HCT116 (cell line): ENCODE measurements at regions not wholly inside any gene's neighbourhood (a gene's known extent, or its start where the extent isn't known, plus 50 kb on each side); places are given as distances from the start of the nearest gene placed in this dataset.

Experiments used
- ATAC-seq: fragments of 200-7000 bp; cut with Tn5 transposase; 2 replicates; pipeline ENCODE4 v1.9.1; 2020; ENCODE audit warnings: mild to moderate bottlenecking, moderate library complexity
- BruUV-seq: library from RNA; stranded (reverse); fragments of 400-500 nt; replicated peaks from 2 replicates; lab custom pipeline; 2021; lab: Mats Ljungman, UMichigan
- CTCF ChIA-PET: fragments of 300-600 bp; sonication (Branson Sonifier 250); formaldehyde crosslinking; loops from one replicate; lab custom pipeline; 2021; ENCODE audit warnings: antibody characterized with exemption; lab: Charles Lee
- POLR2A ChIA-PET: fragments of 300-600, 350-600 bp; sonication (Branson Sonifier 250); formaldehyde crosslinking; loops from one replicate; lab custom pipeline; 2021; ENCODE audit warnings: antibody characterized with exemption; lab: Charles Lee
- RAD21 ChIA-PET, 2 experiments: fragments of 300-600 bp; sonication (Branson Sonifier 250); formaldehyde crosslinking; loops; one replicate each; lab custom pipeline; 2023; ENCODE audit warnings: low total read pairs in 2 of 2; ENCODE audit not compliant: uncharacterized antibody in 2 of 2, unreplicated experiment in 2 of 2, low non-redundant PET in 1 of 2; lab: Charles Lee
- DNase-seq: peaks from one replicate; pipeline ENCODE4 v3.0.0-alpha.2; 2010; ENCODE audit warnings: low read depth, low spot score
- H2AFZ ChIP-seq: fragments of 200-600 bp; shearing (Covaris generic), sonication (generic); 2 replicates; pipeline ENCODE4 v1.6.1; 2017; ENCODE audit warnings: low read depth, mixed run types, mixed read lengths, antibody characterized with exemption, low read length; ENCODE audit not compliant: poor library complexity, severe bottlenecking
- H3K27ac ChIP-seq: 2 replicates; pipeline ENCODE4 v1.5.1; 2012; ENCODE audit warnings: low read depth, low read length
- H3K27me3 ChIP-seq: fragments of 200-600 bp; sonication (generic); 2 replicates; pipeline ENCODE4 v1.6.1; 2016; ENCODE audit warnings: mixed run types, low read length, mixed read lengths; ENCODE audit not compliant: insufficient read depth
- H3K36me3 ChIP-seq, 2 experiments: fragments of 200-500 bp in 1 of 2; fragments of 200-600 bp in 1 of 2; sonication (Bioruptor generic) in 1 of 2; sonication (generic) in 1 of 2; 2 replicates each; pipeline versions ENCODE4 v1.5.1 to v1.6.1; 2014 to 2016; ENCODE audit warnings: low read length in 2 of 2, inconsistent platforms in 1 of 2, mixed read lengths in 1 of 2, mixed run types in 1 of 2; ENCODE audit not compliant: insufficient read depth in 2 of 2, control insufficient read depth in 1 of 2
- H3K4me1 ChIP-seq, 2 experiments: fragments of 200-600 bp in 1 of 2; sonication (generic) in 1 of 2; 2 replicates each; pipeline versions ENCODE4 v1.5.1 to v1.6.1; 2012 to 2017; ENCODE audit warnings: low read length in 2 of 2, inconsistent platforms in 1 of 2, mild to moderate bottlenecking in 1 of 2, mixed read lengths in 1 of 2, mixed run types in 1 of 2, moderate library complexity in 1 of 2; ENCODE audit not compliant: insufficient read depth in 2 of 2, control insufficient read depth in 1 of 2
- H3K4me2 ChIP-seq: fragments of 200-600 bp; sonication (generic); 2 replicates; pipeline ENCODE4 v1.6.1; 2017; ENCODE audit warnings: mixed run types, low read length, mixed read lengths
- H3K4me3 ChIP-seq, 2 experiments: fragments of 200-600 bp in 1 of 2; sonication (generic) in 1 of 2; replicated peaks in 1 of 2; 2 replicates each; pipeline ENCODE4 v1.5.1; 2011 to 2016; ENCODE audit warnings: low read length in 2 of 2, control low read depth in 1 of 2, low read depth in 1 of 2, mild to moderate bottlenecking in 1 of 2, mixed read lengths in 1 of 2, mixed run types in 1 of 2
- H3K79me2 ChIP-seq: fragments of 200-600 bp; sonication (generic); 2 replicates; pipeline ENCODE4 v1.6.1; 2017; ENCODE audit warnings: mild to moderate bottlenecking, mixed run types, low read length, moderate library complexity, mixed read lengths; ENCODE audit not compliant: insufficient read depth
- H3K9ac ChIP-seq: fragments of 200-600 bp; sonication (generic); 2 replicates; pipeline ENCODE4 v1.6.1; 2016; ENCODE audit warnings: low read length, mixed read lengths
- H3K9me2 ChIP-seq: fragments of 200-600 bp; sonication (generic), shearing (Covaris generic); 2 replicates; pipeline ENCODE4 v1.6.1; 2017; ENCODE audit warnings: mixed run types, mild to moderate bottlenecking, moderate library complexity; ENCODE audit not compliant: insufficient read depth
- H3K9me3 ChIP-seq, 2 experiments: fragments of 200-500 bp in 1 of 2; fragments of 200-600 bp in 1 of 2; sonication (Bioruptor generic) in 1 of 2; sonication (generic) in 1 of 2; 2 replicates each; pipeline ENCODE4 v1.6.1; 2014 to 2017; ENCODE audit warnings: low read length in 2 of 2, mixed read lengths in 2 of 2, inconsistent platforms in 1 of 2, low read depth in 1 of 2, mild to moderate bottlenecking in 1 of 2, mixed run types in 1 of 2, moderate library complexity in 1 of 2; ENCODE audit not compliant: control insufficient read depth in 1 of 2, insufficient read depth in 1 of 2
- H4K20me1 ChIP-seq: fragments of 200-600 bp; sonication (generic), shearing (Covaris generic); 2 replicates; pipeline ENCODE4 v1.6.1; 2017; ENCODE audit warnings: mixed run types, mild to moderate bottlenecking, moderate library complexity; ENCODE audit not compliant: insufficient read depth
- CBX3 ChIP-seq: IDR thresholded peaks from 2 replicates; pipeline ENCODE4 v1.6.1; 2012; ENCODE audit warnings: low read depth
- CEBPB ChIP-seq: IDR thresholded peaks from 2 replicates; pipeline ENCODE4 v1.6.1; 2012; ENCODE audit warnings: low read depth
- ELF1 ChIP-seq: IDR thresholded peaks from 2 replicates; pipeline ENCODE4 v1.6.1; 2012; ENCODE audit warnings: low read depth, borderline replicate concordance
- EZH2 ChIP-seq: fragments of 200-600 bp; sonication (generic); IDR thresholded peaks from 2 replicates; pipeline ENCODE4 v1.6.1; 2017; ENCODE audit warnings: antibody characterized with exemption, mixed run types
- EZH2phosphoT487 ChIP-seq: fragments of 200-600 bp; IDR thresholded peaks from 2 replicates; pipeline ENCODE4 v1.6.1; 2018; ENCODE audit warnings: antibody characterized with exemption, borderline replicate concordance
- FOSL1 ChIP-seq: IDR thresholded peaks from 2 replicates; pipeline ENCODE4 v1.6.1; 2012; ENCODE audit warnings: low read depth
- JUND ChIP-seq: IDR thresholded peaks from 2 replicates; pipeline ENCODE4 v1.6.1; 2012
- POLR2A ChIP-seq: IDR thresholded peaks from 2 replicates; pipeline ENCODE4 v1.7.0; 2011; ENCODE audit warnings: borderline replicate concordance; ENCODE audit not compliant: insufficient read depth, insufficient read length; ENCODE audit errors: extremely low read depth
- RAD21 ChIP-seq: IDR thresholded peaks from 2 replicates; pipeline ENCODE4 v1.6.1; 2012; ENCODE audit warnings: low read depth, mild to moderate bottlenecking
- REST ChIP-seq: IDR thresholded peaks from 2 replicates; pipeline ENCODE4 v1.6.1; 2012; ENCODE audit warnings: low read depth
- SIN3A ChIP-seq: IDR thresholded peaks from 2 replicates; pipeline ENCODE4 v1.6.1; 2012; ENCODE audit warnings: low read depth
- SP1 ChIP-seq: IDR thresholded peaks from 2 replicates; pipeline ENCODE4 v1.6.1; 2012; ENCODE audit warnings: low read depth
- YY1 ChIP-seq: IDR thresholded peaks from 2 replicates; pipeline ENCODE4 v1.6.1; 2011; ENCODE audit warnings: low read length, low read depth, moderate library complexity, mild to moderate bottlenecking; ENCODE audit not compliant: insufficient replicate concordance; ENCODE audit errors: extremely low read depth
- intact Hi-C: fragments of 100-400 bp; cut with micrococcal nuclease; formaldehyde crosslinking; loops from 2 replicates; pipeline ENCODE4 v1.10.0; 2022
- TF ChIP-seq, protein P1 (sequence below), 3 experiments: fragments of 200-600 bp in 1 of 3; sonication (generic) in 1 of 3; IDR thresholded peaks in 2 of 3; conservative IDR thresholded peaks in 1 of 3; 2 replicates each; pipeline ENCODE4 v1.5.1; 2012 to 2017; ENCODE audit warnings: low read depth in 2 of 3, low read length in 2 of 3, antibody characterized with exemption in 1 of 3, borderline replicate concordance in 1 of 3, control low read depth in 1 of 3, mild to moderate bottlenecking in 1 of 3, mixed read lengths in 1 of 3, mixed run types in 1 of 3, moderate library complexity in 1 of 3; ENCODE audit not compliant: insufficient read depth in 1 of 3
- TF ChIP-seq, protein P2 (sequence below): IDR thresholded peaks from 2 replicates; pipeline ENCODE4 v1.6.1; 2012

DNA sequence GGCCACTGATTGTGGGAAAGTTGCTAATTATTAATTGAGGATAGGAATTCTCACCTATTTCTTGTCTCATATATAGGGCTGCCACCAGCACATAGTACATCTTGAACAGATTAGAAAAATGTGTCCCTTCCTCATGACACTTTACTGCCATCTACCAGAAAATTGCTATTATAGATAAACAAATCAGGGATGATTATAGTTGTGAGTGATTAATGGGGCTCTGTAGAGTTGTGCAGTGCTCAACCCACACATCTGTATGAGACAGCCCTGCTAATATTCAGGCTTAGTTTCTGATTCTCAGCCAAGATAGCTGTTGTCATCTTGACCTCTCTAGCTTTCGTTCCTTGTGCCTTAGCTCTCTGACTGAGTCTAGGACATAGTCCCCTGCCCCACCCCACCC lies 373.3 kb downstream of the TLE4 start (continued):
- TF ChIP-seq CEBPB = no peak
- no peak for TF ChIP-seq EZH2

- Histone ChIP-seq H3K4me3 (no peak overlapping the region), H4K20me1 (no peaks in the 10 kb centered on the region), H3K9me2 (no peaks in the 10 kb centered on the region), H3K27me3 (no peaks in the 10 kb centered on the region), H3K9ac (no peak overlapping the region), H3K36me3 (no peaks in the 10 kb centered on the region), H3K79me2 (no peaks in the 10 kb centered on the region), H3K27ac (no peak overlapping the region), H3K4me2 (no peak overlapping the region), H3K9me3 (peaks cover 0 to 17% of the 10 kb centered on the region in 2 experiments; a peak in 2 of 4 replicates), H2AFZ (no peak overlapping the region), H3K4me1 (no peaks in the 10 kb centered on the region)
- DNase-seq = no peak
- CTCF ChIA-PET = no interaction called here
- no peak for ATAC-seq
- BruUV-seq = no TSS peak
- POLR2A ChIA-PET = no interaction called here
- intact Hi-C loops = no loop called here
- TF ChIP-seq POLR2A = no peak
- no peak for TF ChIP-seq SIN3A
- TF ChIP-seq CEBPB = no peak
- TF ChIP-seq RAD21 = no peak
- no peak for TF ChIP-seq YY1
- TF ChIP-seq FOSL1 = no peak
- no peak for TF ChIP-seq REST
- no peak for TF ChIP-seq CBX3
- TF ChIP-seq EZH2phosphoT487 = no peak
- TF ChIP-seq ELF1 = no peak
- TF ChIP-seq JUND = no peak
- TF ChIP-seq SP1 = no peak
- no peak for TF ChIP-seq EZH2
- TF ChIP-seq, protein P1, sequence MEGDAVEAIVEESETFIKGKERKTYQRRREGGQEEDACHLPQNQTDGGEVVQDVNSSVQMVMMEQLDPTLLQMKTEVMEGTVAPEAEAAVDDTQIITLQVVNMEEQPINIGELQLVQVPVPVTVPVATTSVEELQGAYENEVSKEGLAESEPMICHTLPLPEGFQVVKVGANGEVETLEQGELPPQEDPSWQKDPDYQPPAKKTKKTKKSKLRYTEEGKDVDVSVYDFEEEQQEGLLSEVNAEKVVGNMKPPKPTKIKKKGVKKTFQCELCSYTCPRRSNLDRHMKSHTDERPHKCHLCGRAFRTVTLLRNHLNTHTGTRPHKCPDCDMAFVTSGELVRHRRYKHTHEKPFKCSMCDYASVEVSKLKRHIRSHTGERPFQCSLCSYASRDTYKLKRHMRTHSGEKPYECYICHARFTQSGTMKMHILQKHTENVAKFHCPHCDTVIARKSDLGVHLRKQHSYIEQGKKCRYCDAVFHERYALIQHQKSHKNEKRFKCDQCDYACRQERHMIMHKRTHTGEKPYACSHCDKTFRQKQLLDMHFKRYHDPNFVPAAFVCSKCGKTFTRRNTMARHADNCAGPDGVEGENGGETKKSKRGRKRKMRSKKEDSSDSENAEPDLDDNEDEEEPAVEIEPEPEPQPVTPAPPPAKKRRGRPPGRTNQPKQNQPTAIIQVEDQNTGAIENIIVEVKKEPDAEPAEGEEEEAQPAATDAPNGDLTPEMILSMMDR (IDR thresholded peaks at IDR 0.05 in 2 of 3, conservative IDR thresholded peaks at IDR 0.05 in 1 of 3; ENCODE audit: borderline replicate concordance in 1 of 3, insufficient read depth in 1 of 3, low read depth in 2 of 3, low read length in 2 of 3) = no peak
- TF ChIP-seq, protein P2, sequence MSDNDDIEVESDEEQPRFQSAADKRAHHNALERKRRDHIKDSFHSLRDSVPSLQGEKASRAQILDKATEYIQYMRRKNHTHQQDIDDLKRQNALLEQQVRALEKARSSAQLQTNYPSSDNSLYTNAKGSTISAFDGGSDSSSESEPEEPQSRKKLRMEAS = no peak
- TF ChIP-seq, all 23 proteins: peak for 0
- RAD21 ChIA-PET = no interaction called here
Measured at GRCh38 chr9:79940919-79941318, 369.2 kb downstream of the TLE4 start.
